ENCODE measurements at regions not wholly inside any gene's neighbourhood (a gene's known extent, or its start where the extent isn't known, plus 50 kb on each side); places are given as distances from the start of the nearest gene placed in this dataset.

- TF ChIP-seq CTCF (IDR thresholded peaks at IDR 0.05; ENCODE audit: control extremely low read depth in 1 of 3, insufficient read depth in 1 of 3, low read depth in 1 of 3, low read length in 3 of 3): no peak
- no peak for TF ChIP-seq CHD1 (IDR thresholded peaks at IDR 0.05; ENCODE audit: low read depth, low read length)
Measured at GRCh38 chr9:71357346-71357745, 235.9 kb upstream of the TRPM3 start.
